ENCODE measurements at regions not wholly inside any gene's neighbourhood (a gene's known extent, or its start where the extent isn't known, plus 50 kb on each side); places are given as distances from the start of the nearest gene placed in this dataset.

DNA sequence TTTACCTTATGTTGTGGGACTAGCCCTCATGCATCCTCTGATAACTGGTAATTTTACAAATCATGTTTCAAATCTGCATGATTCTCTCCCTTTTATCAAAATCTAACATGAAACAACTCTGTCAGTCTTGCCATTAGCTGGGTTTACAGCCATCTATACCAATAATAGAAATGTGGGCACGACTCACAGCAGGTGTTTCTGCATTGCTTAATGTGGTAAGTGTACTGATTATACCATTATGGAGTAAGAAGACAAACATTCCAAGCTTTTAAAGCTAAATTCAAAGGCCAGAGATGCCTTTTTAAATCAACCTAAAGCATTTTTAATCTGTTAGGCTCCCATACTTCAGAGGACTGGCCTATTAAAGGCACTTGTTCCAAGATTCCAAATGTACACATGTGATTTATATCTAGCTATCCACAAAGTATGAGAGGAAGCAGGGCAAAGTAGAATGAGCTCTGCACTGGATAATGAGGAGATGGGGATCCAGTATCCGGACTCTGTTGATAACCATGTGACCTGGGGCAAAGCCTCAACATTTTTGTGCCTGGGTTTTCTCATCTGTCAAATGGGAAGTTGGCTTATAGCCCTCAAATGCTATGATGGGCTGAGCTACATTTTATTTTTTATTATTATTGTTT is 52.3 kb upstream of the FUT8 start:
- DNase-seq, result no peak

GRCh38 chr14:65361920-65362319 is 50.6 kb upstream of the FUT8 start:
- no peak for DNase-seq
